ENCODE measurements at regions not wholly inside any gene's neighbourhood (a gene's known extent, or its start where the extent isn't known, plus 50 kb on each side); places are given as distances from the start of the nearest gene placed in this dataset.

- no peak for DNase-seq (ENCODE audit: low read depth)
Observed at GRCh38 chr1:22350924-22351767, 100.5 kb upstream of the ZBTB40 start.

- no peak for DNase-seq (ENCODE audit: low read depth)
Observed at GRCh38 chr1:22351768-22352080, 99.9 kb upstream of the ZBTB40 start.

GRCh38 chr1:22352355-22352754 is 99.3 kb upstream of the ZBTB40 start:
- no peak for DNase-seq (ENCODE audit: low read depth)

DNA sequence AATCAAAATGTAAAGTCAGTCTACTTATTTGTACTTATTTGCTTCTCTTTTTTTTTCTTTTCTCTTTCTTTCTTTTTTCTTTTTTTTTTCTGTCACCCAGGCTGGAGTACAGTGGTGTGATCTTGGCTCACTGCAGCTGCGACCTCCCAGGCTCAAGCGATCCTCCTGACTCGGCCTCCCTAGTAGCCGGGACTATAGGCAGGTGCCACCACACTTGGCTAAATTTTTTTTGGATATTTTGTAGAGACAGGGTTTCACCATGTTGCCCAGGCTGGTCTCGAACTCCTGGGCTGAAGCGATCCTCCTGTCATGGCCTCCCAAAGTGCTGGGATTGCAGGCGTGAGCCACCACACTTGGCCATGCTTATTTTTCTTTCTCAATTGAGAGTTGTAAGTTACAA is 98.8 kb upstream of the ZBTB40 start:
- DNase-seq (ENCODE audit: low read depth): no peak

DNA sequence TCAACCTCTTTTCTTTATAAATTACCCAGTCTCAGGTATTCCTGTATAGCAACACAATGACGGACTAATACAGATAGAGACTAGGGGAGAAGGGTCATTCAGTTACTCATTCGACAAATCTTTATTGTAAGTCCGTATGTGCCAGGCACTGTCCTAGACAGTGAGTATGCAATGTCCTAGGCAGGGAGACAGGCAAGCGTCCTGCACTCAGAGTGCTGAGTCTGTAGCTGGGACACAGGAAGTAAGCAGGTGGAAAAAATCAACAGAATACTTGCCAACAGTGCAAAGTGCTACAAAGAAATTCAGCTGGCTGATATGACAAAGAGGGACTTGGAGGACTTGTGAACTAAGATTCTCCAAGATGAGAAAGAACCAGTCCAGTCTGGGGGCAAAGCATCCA is 92.2 kb upstream of the ZBTB40 start:
- no peak for DNase-seq (ENCODE audit: low read depth)

GRCh38 chr1:22362626-22363402 is 88.8 kb upstream of the ZBTB40 start:
- DNase-seq (ENCODE audit: low read depth): no peak

GRCh38 chr1:22363403-22364325 is 88.0 kb upstream of the ZBTB40 start:
- no peak for DNase-seq (ENCODE audit: low read depth)

GRCh38 chr1:22364326-22364650 is 87.4 kb upstream of the ZBTB40 start:
- no peak for DNase-seq (ENCODE audit: low read depth)

DNA sequence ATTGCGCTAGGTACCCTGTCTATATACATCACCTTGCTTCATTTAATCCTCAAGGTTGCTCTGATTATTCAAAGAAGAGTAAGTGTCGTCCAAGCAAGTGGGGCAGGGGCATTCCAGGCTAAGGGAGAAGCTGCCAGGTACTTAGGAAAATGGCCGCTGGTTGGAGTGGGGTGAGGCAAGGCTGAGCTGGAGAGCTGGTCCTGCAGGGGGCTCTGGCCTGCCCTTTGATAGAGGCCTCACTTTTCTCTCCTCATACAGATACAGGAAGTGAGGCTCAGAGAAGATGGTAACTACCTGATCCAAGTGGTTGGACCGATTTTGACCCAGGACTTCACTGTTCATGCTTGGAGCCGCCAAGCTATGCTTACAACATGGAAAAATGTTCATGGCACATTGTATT is 86.9 kb upstream of the ZBTB40 start:
- no peak for DNase-seq (ENCODE audit: low read depth)

DNA sequence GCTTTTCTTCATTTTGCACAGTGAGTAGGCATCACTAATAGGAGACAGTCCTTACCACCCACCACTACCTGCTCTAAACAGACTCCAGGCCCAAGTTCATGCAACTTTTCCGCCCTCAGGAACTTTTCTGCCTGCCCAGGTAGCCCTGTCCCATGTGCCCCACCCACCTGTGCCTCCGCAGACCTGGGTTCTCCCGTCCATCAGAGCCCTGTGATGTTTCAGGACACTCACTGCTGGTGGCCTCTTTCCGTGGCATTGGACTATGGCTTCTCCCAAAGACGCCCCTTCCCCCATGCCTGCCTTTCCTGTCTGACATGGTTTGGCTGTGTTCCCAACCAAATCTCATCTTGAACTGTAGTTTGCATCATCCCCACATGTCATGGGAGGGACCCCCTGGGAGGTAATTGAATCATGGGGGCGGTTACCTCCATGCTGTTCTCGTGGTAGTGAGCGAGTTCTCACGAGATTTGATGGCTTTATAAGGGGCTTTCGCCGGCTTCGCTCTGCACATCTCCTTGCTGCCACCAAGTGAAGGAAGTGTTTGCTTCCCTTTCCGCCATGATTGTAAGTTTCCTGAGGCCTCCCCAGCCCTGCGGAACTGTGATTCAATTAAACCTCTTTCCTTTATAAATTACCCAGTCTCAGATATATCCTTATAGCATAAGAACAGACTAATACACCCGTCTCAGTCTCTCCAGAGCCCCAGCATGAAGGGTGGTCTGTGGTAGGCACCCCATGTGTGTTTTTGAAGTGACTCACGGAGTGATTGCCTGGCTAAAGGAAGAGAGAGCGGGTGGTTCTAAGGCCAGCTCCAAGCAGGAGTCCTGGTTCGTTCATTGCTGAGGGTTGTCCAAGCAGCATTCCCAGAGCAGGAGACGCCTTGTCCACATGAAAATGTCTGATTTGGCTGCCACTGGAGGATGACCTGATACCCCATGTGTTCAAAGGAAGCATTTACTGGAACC is 86.0 kb upstream of the ZBTB40 start:
- no peak for DNase-seq (ENCODE audit: low read depth)

GRCh38 chr1:22366346-22366745 is 85.3 kb upstream of the ZBTB40 start:
- DNase-seq (ENCODE audit: low read depth): no peak

DNA sequence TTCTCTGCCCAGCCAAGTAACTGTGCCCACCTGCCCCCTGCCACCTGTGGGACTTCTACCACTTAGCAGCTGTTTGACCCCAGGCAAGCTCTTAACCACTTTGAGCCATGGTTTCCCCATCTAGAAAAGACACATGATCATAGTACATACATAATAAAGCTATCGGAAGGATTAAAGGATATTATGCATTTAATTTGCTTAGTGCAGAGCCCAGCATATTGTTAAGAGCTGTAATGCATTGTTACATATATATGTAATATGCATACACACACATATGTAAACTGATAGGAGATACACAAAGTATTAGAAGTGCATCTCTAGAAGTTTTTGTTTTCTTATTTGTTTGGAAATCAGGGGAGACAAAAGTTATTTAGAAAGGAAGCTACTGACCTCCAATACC is 83.5 kb upstream of the ZBTB40 start:
- DNase-seq (ENCODE audit: low read depth): no peak

GRCh38 chr1:22369294-22370189 is 82.1 kb upstream of the ZBTB40 start:
- no peak for DNase-seq (ENCODE audit: low read depth)

GRCh38 chr1:22370190-22370498 is 81.5 kb upstream of the ZBTB40 start:
- no peak for DNase-seq (ENCODE audit: low read depth)

GRCh38 chr1:22371408-22371807 is 80.2 kb upstream of the ZBTB40 start:
- no peak for DNase-seq (ENCODE audit: low read depth)

DNA sequence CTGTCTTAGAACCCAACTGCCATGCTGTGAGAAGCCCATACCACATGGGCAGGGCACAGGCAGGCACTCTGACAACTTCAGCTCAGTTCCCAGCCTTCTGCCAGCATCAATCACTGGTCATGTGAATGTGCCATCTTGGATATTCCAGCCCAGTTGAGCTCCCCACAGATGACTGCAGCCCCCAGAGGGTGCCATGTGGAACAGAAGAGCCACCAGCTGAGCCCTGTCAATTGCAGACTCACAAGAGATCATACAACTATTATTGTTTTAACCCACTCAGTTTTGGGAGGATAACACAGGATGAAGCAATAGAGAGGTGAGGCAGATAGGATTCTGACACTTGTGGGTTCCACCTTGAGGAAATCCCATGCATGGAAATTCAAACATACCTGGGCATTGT is 78.4 kb upstream of the ZBTB40 start:
- DNase-seq (ENCODE audit: low read depth): no peak

DNA sequence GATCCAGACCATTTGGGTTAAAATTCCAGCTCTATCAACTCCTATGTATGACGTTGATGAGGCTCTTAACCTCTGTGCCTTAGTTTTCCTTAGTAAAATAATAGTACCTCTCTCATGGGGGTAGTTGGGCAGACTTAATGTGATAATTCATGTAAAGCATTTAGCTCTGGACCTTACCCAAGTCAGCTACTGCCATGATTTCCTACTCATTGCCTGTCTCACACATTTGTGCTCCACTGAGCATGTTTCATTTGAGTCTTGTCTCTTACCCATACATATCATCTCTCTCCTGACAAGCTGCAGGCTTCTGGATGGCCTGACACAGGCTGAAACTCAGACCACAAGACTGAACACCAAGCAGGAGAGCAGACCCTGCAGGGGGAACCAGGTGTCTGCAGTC is 77.7 kb upstream of the ZBTB40 start:
- DNase-seq (ENCODE audit: low read depth): no peak

GRCh38 chr1:22375601-22376000 is 76.0 kb upstream of the ZBTB40 start:
- DNase-seq (ENCODE audit: low read depth): no peak

- no peak for DNase-seq (ENCODE audit: low read depth)
Observed at GRCh38 chr1:22376001-22376400, 75.7 kb upstream of the ZBTB40 start.

GRCh38 chr1:22376546-22376945 is 75.1 kb upstream of the ZBTB40 start:
- DNase-seq (ENCODE audit: low read depth): no peak

DNA sequence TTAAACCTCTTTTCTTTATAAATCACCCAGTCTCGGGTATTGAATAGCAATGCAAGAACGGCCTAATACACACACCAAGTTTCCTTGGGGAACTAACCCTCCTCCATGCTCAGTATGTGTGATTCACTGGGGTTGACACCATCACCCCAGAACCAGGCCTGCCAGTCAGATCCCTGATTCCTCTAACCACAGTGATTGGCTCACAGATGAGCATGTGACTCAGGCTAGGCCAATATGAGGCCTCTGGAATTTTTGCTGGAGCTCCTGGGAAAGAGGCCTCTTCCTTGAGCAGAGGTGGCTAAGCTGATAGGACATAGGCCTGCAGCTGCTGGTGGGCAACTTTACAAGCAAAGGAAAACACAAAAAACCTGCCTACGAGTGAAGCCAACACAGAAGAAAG is 74.7 kb upstream of the ZBTB40 start:
- no peak for DNase-seq (ENCODE audit: low read depth)

All from stimulated activated CD8-positive, alpha-beta memory T cell treated with anti-CD3 and anti-CD28 coated beads, Interleukin-4, amount 100 ng/mL, for 24 hours (primary cell).